HG03439 (cell line): ENCODE measurements at regions not wholly inside any gene's neighbourhood (a gene's known extent, or its start where the extent isn't known, plus 50 kb on each side); places are given as distances from the start of the nearest gene placed in this dataset.
"Not testable (repeated sequence)": the region's sequence is repeated elsewhere in the genome, so short reads cannot be mapped to it uniquely, and the experiment has no call there.

Source experiments
- ATAC-seq: cut with Tn5 transposase; IDR thresholded peaks from one replicate; pipeline ENCODE4 v1.9.1; 2021; ENCODE audit warnings: mild to moderate bottlenecking, moderate library complexity; ENCODE audit not compliant: unreplicated experiment

DNA sequence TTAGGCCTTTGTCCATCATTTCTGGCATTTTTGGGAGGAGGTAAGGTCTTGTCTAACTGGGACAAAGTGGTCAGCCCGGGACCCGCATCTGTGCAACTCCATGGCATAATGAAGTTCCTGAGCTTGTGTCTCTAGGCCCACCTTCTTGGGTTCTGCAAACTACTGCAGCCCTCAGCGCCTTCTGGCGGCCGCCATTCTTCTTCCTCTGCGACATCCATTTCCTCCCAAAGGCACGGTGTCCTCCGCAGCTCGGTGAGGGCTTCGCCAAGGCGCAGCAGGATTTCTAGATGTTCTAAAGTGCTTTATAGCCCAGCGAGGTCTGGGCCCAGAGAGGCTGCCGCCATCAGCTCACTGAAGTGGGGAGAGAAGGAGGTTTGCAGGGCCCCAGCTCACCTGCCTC is 134.4 kb upstream of the OR4E1 start:
- no peak for ATAC-seq

DNA sequence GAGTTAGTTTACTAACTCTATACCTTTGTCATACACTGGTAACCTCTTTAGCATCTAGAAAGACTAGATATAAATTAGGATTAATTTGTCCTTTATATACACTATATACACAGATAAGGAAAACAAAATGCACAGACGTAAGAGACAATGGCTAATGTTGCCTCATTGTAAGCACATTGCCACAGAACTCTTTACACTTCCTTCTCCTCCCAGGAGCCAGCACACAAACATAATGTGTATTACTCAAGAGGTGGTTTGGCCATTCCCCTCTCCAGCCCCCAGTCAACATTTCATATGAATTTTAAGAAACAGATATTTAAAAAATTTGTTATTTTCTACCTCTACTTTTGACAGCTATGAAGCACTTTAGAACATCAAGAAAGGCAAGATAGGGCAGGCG is 131.4 kb upstream of the OR4E1 start:
- ATAC-seq, result no peak

DNA sequence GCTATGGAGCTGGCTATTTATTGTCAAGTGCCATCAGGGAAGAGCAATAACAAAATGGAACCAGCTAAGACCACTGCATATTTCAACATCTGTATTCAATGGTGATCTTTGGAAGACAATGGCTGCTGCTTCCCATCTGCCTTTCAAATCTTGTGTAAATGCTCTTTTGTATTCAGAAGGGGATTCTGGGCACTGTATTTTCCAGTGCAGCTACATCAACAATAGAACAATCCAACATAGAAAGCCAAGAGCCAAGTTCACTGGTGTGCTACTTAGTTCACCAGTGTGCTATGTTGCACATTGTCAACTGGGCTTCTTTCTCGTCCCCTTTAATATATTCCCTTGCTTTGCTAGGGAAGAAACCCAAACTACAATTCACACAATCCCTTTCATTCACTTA is 128.8 kb upstream of the OR4E1 start:
- ATAC-seq, result no peak

DNA sequence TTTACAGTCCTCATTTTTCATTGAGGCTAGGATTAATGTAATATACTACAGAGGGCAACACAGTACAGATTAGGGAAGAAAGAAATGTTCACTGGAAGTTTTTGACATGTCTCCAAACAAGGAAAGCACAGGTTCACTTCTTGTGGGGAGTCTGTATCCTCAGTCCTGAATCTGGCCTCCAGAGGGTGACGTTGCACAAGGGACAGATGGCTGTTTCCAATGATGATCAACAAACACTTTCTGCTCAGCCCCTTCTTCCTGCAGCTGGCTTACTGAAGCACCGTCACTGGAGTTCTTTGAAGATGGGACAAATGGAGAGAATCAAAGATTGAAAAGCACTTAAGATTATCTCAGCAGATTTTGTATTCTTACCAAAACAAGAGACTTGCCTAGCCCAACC is 123.3 kb upstream of the OR4E1 start:
- no peak for ATAC-seq

DNA sequence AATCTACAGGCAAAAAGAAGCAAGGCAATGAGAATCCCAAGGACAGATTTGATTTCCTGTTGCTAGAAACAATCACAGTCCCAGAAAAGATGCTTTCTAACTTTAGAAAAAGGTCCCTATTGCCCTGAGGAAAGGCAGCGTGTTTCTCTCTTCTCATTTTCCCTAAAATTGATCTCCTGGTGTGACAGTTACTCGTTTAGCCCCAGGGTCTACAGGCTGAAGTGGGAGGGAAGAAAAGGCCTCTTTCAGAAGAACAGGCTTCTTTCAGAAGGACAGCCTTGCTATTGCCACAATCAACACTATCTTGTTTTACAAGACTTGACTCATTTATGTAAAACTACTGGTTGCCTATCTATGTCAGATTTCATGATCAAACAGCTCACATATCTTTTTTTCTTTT is 121.8 kb upstream of the OR4E1 start:
- ATAC-seq, result no peak

DNA sequence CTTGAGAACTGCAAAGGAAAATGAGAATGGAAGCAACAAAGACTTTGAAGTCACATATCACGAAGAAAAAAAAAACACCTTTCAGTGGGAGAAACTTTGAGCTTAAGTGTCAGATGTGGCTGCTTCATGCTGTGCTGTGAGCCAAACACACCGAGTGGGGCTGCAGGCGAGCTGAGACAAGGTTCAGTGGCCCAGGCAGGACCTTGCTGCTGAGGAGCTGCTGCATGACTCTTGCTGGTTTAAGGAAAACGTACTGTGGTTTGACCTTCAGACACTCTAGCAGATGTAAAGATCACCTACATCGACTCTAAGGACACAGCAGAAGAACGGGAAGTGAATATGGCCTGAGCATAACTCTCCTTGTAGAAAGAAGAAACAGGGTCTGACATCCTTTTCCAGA is 118.1 kb upstream of the OR4E1 start:
- ATAC-seq, result no peak

DNA sequence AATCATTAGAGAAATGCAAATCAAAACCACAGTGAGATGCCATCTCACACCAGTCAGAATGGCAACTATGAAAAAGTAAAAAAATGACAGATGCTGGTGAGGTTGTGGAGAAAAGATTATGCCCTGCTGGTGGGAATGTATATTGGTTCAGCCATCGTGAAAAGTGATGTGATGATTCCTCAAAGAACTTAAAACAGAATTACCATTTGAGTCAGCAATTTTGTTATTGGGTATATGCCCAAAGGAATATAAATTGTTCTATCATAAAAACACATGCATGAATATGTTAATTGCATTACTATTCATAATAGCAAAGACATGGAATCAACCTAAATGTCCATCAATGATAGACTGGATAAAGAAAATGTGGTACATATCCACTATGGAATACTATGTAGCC is 115.1 kb upstream of the OR4E1 start:
- not testable (repeated sequence) for ATAC-seq

DNA sequence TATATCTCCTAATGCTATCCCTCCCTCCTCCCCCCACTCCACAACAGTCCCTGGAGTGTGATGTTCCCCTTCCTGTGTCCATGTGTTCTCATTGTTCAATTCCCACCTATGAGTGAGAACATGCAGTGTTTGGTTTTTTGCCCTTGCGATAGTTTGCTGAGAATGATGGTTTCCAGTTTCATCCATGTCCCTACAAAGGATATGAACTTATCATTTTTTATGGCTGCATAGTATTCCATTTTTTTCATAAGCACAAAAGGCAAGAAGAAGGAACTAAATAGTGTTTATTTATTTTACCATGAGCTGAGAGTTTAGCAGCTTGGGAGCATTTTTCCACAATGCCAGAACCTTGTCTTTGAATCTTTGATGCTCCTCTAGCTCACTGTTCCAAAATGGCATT is 113.6 kb upstream of the OR4E1 start:
- not testable (repeated sequence) for ATAC-seq

DNA sequence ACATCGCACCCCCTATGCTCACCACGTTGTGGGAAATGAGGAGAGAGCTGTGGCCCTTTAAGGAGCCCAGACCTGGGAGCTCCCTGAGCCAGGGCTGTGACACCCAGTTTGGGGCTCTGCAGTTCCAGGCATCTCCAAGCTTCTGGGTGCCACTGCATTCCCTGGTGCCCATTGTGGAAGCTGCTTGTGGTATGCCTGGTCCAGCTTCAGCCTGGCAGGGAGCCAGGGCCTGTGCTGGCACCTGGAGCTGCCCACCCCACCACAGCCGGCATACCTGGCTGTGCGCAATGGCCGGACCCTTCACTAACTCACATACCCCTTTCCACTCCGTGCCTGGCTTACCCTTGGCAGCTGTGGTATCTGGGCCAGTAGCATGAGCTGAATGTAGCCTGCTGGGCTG is 107.9 kb upstream of the OR4E1 start:
- ATAC-seq, result no peak

DNA sequence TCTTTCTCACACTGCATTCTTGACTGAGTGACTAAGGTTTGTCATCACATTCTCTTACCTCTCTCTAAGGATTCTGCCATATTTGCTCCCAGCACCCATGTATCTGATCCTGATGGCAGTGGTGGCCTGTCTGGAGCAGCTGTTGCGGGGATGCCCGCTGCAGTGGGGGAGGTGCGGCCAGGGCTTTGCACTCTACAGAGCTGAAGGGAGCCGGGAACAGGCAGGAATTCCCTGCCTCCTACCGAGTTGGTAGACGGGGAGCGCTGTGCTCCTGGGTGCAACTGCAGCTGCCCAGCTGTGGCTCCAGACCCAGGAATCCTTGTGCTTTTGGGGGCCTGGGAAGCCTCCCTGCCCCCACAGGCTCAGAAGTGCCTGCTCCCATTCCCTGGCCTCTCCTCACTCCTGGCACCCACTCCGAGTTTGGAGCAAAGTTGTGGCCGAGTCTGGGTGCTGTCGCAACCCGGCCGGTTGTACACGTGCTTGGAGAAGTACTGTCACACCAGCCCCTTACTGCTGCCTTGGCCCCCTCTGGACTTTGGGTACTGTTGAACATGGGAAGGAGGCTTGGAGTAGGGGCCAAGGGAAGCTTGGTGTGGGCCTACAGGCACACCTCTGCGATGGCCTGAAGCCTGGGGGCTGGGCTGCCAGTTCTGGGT is 106.9 kb upstream of the OR4E1 start:
- ATAC-seq, result no peak

DNA sequence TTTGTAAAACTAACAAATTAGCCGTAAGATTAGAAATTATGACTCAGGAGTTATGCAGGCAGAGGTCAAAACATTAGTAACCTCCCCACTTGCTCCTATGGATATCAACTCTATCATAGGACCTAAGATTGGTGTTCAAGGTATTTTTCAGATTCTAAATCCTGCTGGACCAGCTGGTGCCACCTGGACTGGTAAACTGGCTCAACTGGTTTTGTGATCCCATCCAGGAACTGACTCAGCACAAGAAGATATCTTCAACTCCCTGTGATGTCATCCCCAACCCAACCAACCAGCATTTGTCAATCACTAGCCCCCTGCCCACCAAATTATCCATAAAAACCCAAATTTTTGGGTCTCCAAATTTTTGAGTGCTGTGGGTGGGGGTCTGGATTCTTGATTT is 98.1 kb upstream of the OR4E1 start:
- ATAC-seq, result no peak

DNA sequence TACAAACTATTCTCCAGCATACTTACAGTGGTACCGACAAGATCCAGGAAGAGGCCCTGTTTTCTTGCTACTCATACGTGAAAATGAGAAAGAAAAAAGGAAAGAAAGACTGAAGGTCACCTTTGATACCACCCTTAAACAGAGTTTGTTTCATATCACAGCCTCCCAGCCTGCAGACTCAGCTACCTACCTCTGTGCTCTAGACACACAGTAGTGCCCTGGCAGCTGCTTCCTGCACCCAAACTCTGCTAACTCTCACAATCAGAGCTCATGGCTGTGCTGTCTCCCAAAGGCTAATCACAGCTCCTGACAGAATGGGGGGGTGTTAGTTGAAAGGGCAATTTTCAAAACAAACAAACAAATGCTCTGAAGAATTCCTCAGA is 95.2 kb upstream of the OR4E1 start:
- no peak for ATAC-seq

DNA sequence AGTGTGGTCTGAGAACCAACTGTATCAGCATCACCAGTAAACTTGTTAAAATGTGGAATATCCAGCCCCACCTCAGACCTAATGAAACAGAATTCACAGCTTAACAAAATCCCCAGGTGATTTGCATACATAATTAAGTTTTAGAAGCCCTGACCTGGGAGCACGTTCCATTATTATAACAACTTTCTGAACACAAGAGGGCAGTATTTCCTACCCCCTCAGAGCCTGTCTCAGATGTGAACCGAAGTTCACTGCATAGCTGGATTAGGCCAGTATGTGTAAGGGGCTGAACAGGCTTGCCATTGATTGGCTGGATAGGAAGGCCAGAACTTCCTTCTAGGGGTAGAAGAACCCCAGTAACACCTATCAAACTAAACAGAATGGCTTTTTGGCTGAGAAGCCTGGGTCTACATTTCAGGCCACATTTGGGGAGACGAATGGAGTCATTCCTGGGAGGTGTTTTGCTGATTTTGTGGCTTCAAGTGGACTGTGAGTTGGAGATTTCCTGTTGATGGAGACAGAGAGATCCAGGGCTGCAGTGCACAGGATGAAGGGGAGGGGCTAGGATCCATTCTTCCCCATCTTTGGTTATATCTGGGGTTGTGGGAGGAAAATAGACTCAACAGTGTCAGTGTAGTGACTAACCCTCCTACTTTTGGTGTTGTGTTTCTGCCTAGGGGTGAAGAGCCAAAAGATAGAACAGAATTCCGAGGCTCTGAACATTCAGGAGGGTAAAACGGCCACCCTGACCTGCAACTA is 94.7 kb upstream of the OR4E1 start:
- peak; percentile 67 for ATAC-seq

DNA sequence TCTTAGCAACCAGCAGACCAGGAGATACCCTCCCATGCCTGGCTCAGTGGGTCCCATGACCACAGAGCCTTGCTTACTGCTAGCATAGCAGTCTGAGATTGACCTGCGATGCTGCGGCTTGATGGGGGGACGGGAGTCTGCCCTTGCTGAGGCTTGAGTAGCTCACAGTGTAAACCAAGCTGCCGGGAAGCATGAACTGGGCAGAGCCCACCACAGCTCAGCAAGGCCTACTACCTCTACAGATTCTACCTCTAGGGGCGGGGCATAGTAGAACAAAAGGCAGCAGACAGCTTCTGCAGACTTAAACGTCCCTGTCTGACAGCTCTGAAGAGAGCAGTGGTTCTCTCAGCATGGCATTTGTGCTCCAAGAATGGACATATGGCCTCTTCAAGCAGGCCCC is 86.7 kb upstream of the OR4E1 start:
- ATAC-seq, result not testable (repeated sequence)

DNA sequence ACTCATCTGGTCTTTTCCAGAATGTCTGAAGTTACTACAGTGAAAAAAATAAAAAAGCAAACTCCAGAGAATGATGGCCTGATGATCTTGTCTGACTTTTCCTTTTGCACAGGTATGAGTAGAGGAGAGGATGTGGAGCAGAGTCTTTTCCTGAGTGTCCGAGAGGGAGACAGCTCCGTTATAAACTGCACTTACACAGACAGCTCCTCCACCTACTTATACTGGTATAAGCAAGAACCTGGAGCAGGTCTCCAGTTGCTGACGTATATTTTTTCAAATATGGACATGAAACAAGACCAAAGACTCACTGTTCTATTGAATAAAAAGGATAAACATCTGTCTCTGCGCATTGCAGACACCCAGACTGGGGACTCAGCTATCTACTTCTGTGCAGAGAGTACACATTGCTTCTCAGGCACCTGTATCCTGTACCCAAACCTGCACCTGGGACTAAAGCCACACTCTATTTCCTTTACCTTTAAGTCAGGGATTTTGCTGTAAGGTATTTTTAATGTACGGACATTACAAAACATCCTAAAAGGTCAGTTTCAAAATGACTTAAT is 75.8 kb upstream of the OR4E1 start:
- no peak for ATAC-seq

DNA sequence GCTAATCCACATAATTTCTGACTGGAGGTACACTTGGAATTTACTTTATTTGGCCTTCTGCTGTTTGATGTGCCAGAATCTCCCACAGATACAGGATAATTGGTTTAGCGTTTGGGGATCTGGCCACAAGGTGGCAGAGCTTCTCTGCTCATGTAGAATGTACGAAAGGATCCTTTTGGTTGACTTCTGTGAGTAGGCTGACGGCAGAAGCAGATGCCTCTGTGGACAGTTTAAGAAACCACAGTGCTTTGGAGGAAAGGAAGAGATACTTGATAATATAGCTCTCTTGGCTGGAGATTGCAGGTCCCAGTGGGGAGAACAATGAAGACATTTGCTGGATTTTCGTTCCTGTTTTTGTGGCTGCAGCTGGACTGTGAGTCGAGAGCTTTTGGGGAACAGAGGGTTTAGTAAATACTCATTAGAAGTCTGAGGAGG is 75.3 kb upstream of the OR4E1 start:
- ATAC-seq, result no peak

DNA sequence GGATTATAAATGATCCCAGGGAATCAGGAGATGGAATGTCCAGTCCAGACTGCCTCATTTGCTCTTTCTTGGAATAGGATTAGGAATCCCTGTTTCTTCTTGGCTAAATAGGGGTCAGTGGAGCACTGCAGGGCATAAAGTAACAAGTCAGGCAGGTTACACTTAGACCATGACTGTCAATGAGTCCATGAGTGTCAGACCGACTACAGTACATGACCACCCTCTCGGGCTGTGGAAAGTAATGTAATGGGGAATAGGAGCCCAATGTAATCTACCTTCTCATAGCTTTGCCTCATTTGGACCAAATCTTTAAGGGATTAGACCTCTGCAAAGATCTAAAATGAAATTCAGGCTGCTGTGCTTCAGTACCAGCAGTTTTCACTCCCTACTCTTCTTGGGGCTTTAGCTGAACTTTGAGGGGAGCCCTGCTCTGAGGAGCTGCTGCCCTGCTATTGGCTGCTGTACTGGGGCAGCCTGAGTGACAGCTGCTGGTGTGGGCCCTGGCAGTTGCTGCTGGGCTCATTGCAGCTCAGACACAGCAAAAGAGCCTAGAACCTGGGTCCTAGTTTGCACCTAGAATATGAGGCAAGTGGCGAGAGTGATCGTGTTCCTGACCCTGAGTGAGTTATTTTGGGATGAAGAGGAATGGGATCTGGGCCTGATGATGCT is 62.2 kb upstream of the OR4E1 start:
- ATAC-seq, result no peak

DNA sequence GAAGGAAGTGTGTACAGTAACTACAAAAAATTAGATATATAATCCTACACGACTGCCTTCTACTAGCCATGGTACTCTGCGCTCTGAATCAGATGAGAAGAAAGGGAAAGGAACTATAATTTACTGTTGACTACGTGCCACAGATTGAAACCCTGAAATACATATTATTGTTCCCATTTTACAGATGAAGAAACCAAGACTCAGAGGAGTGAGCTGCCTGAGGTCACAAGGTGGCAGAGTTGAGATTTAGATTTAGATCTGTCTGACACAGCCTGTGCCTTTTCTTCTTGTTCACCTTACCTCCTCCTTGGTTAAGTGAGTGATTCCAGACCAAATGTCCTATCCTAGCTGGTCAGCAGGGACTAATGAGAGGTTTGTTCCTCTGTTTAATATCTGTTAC is 61.6 kb upstream of the OR4E1 start:
- no peak for ATAC-seq

DNA sequence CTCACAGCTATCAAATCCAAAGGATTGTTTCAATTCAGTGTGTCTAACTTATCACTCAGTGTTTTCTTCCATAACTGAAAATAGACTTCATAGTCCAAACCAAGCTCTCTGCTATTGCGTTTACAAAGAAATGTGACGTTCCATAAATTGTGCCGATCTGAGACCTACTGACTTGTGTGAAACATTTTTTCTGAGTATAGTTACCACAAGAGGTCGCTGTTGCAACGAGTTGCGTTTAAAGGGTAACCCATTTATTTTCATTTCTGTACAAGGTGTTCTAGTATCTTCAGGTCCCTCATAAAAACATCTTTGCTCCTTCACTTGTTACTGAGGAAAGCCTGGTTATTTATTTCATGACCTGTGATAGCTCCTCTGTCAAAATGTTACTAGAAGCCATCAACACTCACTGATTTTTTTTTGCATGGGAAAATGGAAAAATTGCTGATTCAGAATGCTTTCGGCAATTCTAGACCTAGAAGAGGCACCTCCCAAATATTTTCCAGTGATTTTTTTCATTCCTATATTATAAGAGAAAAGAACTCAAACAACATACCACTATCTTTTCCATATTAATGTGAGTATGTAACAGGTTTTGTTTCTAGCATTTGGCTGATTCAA is 60.9 kb upstream of the OR4E1 start:
- no peak for ATAC-seq

DNA sequence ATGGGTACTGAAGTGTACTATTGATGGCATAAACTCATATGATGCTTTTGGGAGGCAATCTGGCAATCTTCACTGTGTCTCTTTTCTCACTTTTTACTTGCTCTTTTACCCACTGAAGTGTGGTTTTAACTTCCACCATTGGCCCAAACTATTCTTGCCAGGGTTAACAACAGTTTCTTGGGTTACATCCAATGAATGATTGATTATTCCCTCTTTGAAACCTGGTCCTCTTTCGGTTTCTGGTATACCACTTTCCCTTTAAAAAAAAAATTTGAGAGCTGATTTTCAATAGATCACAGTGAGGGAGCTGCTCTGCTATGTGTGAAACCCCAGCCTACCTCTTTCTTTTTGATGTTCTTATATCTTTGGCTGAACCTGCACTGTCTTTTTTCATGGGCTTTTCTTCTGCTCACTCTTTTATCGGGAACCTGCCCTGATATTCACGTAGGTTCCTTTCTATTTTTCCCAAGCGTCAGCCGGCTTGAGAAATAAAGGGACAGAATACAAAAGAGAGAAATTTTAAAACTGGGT is 56.1 kb upstream of the OR4E1 start:
- ATAC-seq, result no peak

DNA sequence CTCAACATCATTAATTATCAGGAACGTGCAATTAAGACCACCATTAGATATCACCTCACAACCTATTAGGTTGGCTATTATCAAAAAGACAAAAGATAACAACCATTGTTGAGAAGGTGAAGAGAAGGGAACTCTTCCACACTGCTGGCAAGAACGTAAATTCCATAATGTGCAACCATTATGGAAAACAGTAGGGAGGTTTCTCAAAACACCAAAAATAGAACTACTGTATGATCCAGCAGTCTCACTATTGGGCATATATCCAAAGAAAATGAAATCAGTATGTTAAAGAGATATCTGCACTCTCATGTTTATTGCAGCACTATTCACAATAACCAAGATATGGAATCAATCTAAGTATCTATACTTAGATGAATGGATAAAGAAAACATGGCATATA is 51.6 kb upstream of the OR4E1 start:
- ATAC-seq, result no peak
